ENCODE measurements at regions not wholly inside any gene's neighbourhood (a gene's known extent, or its start where the extent isn't known, plus 50 kb on each side); places are given as distances from the start of the nearest gene placed in this dataset.

GRCh38 chr1:82263396-82263795 lies 462.7 kb downstream of the ADGRL2 start:
- TF ChIP-seq CTCF (IDR thresholded peaks at IDR 0.05) (no peak), POLR2A (IDR thresholded peaks at IDR 0.05) (no peak)

Measured in uterus (tissue), 2 donors.